Activated T-cell treated with anti-CD3 and anti-CD28 coated beads for 48 hours (primary cell): ENCODE measurements at regions not wholly inside any gene's neighbourhood (a gene's known extent, or its start where the extent isn't known, plus 50 kb on each side); places are given as distances from the start of the nearest gene placed in this dataset.

Source experiments
- DNase-seq: peaks from one replicate; pipeline ENCODE4 v3.0.0-alpha.2; 2020; ENCODE audit warnings: low read depth

DNA sequence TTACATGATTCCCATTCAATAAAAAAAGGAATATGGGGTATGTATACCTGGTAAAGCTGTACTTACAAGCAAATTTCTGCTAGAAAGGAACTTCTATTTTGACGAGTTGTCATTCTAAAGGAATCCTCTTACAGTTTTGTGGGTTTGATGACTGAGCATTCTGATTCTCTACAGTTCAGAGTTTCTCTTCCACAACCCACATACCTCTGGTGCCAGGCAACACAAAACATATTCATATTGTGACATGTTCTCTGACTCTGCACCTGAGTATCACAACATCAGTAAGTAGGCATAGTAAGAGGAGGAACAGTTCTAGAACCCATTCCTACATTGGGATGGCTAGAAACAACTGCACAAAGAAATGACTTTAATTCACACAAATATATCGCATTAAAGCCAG, 636.6 kb downstream of the MED13L start:
- no peak for DNase-seq

DNA sequence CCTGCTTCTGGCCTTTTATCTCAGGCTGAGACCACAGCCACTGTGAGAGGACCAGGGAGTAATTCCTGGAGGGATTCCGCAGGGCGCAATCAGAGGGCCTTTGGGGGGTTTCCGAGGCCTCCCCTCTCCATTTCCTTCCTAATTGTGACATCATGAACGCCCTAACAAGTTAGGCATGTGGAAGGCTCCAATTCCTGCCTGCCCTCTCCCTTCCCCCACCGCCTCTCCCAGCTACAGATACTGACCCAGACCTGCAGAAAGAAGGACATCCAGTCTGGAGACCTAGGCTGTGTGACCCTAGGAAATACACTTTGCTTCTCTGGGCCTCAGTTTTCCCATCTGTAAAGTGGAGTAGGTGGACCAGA, 637.9 kb downstream of the MED13L start:
- no peak for DNase-seq

- no peak for DNase-seq
Measured at GRCh38 chr12:115638733-115639647, 638.5 kb downstream of the MED13L start.

DNA sequence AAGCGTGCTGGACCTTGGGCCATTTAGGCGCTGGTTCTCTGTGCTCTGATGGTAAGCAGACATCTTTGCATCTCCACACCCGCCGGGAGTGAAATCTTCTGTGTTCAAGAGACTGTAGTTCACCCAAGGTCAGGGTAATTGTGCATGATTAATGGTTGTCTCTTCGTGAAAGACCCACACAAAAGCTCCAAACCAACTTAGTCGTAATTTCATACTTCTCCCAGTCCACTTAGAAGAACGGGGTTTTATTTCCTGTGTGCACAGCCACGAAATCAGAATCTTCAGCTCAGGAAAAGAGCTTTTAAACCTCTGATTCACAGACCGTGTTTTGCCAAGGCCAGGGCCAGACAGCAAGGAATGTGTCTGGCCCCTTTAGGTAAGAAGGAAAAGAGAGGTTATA, 640.9 kb downstream of the MED13L start:
- no peak for DNase-seq

DNA sequence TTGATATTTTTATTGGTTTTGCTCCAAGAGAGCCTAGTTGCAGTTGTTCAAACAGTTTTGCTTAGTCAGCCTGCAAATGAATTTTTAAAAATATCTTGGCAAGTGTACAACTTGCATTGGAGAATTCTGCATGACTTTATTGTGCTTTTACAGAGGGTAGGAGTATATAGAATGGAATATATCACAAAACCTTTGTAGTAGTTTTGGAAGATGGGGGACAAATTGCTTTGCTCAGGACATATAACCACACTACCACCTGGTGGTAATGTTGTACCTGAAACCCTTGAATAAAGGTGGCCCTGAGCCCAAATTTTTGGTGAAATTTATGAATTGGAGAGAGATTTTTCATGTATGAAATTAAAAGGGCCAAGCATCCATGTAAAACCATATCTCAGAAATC, 645.2 kb downstream of the MED13L start:
- no peak for DNase-seq

DNA sequence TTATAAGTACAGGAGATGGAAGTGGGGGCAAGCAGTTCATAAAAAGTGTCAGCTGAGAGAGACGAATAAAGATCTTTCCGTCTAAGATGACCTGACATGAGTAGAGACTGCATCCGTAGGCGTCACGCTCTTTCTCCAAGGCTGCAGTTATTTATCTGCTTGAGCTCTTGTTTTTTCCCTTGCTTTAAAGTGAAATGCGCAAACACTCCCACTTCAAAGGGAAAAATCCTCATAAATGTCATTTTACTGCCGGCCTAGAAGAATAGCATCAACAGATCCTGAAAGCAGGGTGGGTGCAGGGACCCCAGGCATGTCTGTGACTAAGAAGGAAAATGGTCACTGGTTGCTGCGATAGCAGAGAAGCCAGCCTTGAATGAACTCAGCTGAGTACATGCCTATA, 647.4 kb downstream of the MED13L start:
- no peak for DNase-seq

DNA sequence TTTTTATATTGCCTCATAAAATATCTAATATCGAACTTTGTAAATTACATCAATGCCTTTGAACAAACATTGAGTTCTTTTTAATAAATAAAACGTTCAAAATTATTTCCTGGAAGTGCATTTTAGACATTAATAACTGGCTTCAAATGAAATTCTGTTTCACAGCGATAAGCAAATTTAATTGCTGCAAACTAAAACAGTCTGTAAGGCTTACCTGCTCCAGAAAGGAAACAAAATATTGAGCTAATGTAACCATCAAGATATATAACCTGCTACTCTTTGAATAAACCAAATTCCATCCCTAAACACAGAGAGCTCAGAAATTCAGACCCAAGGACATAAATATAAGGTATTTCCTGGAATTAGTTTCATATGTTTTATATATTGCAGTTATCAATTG, 651.3 kb downstream of the MED13L start:
- no peak for DNase-seq

- no peak for DNase-seq
Measured at GRCh38 chr12:115623764-115624334, 653.6 kb downstream of the MED13L start.

DNA sequence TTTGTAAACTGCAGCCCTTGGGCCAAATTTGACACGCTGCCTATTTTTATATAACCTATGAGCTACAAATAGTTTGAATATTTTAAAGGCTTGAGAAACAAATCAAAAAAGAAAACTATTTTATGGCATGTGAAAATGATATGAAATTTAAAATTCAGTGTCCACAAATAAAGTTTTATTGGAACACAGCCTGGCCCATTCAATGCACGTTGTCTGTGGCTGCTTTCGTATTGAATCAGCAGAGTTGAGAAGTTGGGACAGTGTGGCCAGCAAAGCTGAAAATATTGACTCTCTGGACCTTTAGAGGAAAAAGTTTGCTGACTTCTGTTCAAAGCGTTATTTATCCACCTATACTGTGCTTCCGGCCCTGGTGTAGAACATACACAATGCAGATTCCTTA, 654.2 kb downstream of the MED13L start:
- DNase-seq = no peak

GRCh38 chr12:115620816-115621215, 656.7 kb downstream of the MED13L start:
- no peak for DNase-seq

DNA sequence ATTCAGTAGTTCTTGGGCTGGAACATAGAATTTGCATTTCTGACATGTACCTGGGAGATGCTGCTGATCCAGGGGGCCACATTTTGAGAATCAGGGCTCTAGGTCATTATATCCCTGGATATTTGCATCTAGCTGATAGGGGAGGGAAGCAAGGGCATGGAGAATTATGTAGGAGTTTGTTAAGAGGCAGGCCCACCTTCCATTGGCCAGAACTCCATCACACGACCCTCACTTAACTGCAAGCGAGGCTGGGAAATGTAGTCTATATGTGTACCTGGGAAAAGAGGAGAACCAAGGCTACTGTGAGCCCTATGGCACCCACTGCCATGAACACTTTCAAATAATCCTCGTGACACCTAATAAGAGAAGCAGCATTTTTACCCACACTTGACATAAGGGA, 657.6 kb downstream of the MED13L start:
- no peak for DNase-seq

GRCh38 chr12:115619061-115619460, 658.4 kb downstream of the MED13L start:
- no peak for DNase-seq

- no peak for DNase-seq
Measured at GRCh38 chr12:115618105-115618504, 659.4 kb downstream of the MED13L start.

- DNase-seq = no peak
Measured at GRCh38 chr12:115617391-115617790, 660.1 kb downstream of the MED13L start.

GRCh38 chr12:115611477-115611876, 666.0 kb downstream of the MED13L start:
- no peak for DNase-seq

GRCh38 chr12:115609347-115609746, 668.1 kb downstream of the MED13L start:
- no peak for DNase-seq

DNA sequence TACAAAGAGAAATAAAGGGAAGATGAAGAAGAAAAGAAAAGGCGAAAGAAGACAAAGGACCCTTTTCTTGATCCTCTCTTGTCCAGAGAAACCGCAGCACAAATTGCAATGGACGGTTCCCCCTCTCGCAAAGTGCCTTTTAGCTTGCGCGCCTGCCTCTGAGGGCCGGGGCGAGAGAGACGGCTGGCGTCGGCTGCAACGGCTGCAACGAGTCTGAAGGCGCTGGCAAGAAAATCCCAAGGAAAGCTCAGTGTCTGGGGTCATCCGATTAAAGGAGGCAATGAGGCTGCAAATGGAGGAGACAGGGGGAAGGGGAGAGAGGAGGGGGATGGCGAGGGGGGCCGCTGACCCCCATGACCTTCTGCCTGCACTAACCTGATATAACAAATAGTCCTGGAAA, 671.5 kb downstream of the MED13L start:
- DNase-seq = no peak

DNA sequence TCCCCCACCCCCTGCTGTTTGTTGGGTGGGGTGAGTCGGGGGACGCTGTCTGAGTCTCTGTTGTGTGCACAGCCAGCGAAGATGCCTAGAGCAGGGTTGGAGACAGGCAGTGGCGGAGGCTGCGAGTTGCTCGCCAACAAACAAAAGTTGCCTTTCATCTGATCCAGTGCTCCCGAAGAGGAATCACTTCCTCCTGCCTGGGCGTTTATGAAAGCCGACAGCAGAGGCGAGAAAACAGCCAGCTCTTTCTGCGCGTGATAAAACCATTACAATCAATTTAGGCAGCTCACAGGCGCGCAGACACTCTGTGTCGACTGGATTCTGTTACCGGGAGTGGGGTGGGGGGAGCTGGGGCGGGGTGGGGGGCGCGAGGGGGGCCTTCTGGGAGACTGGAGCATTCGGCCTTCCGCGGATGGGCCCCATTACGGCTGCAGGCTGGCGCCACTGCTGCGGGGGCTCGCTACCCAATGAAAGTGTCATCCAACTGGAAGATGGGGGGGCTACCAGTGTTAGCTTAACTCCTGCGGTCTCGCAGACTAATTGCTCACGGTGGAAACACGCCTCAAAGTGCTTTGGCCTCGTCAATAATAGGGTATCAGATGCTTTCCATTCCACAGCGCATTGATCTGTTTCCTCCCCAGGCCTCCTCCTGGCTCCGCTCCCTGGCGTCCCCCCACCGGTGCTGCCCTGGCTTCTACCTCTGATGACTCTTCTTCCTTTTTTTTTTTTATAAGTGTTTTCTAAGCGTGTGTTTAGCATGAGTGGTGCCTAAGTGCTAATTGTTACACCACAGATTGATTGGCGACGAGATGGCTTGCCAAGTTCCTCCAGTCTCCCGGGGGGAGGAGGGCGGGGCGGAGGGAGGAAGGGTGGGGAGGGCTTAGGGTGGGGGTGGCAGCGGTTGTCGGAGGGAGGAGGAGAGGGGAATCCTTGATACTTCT, 678.4 kb downstream of the MED13L start:
- no peak for DNase-seq

DNA sequence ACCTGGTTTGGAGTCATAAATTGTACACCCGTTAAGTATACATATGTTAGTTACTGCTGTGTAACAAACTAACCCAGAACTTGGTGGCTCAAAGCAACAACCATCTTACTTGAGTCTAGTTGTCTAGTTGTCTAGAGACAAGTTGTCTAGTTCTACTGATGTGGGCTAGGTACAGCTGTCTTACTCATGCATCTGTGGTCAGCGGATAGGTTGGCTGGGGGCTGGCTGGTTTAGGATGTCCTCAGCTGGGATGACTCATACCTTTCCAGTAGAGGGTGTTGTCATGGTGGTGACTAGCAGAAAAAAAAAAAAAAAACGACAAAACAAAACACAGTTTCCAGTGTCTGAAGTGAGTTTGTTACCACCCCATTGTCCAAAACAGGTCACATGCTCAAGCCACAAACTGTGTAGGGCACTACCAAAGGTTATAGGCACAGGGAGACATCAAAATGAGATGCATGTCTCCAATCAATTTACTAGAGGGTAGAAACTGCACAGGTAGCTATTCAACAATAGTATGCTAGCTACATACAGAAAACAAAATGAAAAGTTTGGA, 680.3 kb downstream of the MED13L start:
- DNase-seq = no peak

DNA sequence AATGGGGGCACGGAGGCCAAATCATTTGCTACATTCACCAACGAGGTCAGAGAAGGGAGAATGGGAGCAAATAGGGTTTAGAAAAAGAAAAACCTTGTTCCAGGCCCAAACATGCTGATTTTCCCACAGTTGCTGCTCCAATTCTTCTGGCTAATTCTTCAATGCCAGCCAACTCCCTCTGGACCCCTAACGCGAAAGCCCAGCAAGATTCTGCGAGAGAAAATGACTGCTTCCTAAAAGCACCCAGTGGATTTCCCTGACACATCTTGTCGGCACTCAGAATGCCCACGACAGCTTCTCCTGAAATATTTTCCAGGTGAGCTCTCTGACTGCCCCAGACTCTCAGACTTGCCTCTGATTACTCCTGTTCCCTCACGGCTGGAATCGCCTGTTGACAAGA, 689.4 kb downstream of the MED13L start:
- DNase-seq = no peak

DNA sequence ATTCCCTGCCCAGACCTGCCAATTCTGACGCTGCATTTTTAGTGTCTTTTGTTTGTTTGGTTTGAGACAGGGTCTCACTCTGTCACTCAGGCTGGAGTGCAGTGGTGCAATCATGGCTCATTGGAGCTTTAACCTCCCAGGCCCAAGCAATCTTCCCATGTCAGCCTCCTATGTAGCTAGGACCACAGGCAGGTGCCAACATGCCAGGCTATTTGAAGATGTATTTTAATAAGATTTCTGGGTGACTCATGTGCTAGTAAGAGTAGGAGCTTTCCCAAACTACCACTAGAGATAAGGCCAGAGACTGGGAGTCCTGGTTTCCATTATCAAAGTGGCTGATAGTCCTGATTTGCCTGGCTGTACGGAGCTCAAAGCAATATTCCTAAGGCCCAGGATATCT, 693.3 kb downstream of the MED13L start:
- DNase-seq = no peak

DNA sequence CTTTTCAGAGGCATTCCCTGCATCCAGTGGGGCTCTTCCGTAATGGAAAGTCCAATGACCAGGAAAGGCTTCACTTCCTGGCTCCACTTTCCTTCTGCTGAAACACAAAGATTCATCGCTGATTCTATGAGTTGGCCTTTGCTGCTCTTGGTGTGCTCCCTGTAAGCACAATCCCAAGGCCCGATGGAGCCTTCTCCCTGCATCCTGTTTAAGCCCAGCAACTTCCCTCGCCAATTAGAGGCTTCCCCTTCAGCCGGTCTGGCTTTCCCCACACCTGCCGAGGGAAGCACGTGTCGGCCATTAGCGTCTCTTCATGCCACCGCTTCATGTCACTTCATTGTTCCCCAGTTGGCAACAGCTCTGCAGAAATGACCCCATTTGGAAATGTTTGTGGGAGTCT, 693.9 kb downstream of the MED13L start:
- no peak for DNase-seq
